Left ventricle myocardium inferior (tissue), 1 donor: ENCODE measurements at regions not wholly inside any gene's neighbourhood (a gene's known extent, or its start where the extent isn't known, plus 50 kb on each side); places are given as distances from the start of the nearest gene placed in this dataset.

ENCODE experiments used
- DNase-seq: peaks from one replicate; pipeline ENCODE4 v3.0.0-alpha.2; 2020
- H3K27ac ChIP-seq: fragments of 200-600 bp; replicated peaks from 2 replicates; pipeline ENCODE4 v1.8.0; 2021
- H3K27me3 ChIP-seq: fragments of 200-600 bp; 2 replicates; pipeline ENCODE4 v1.8.0; 2021; ENCODE audit warnings: low read depth
- H3K36me3 ChIP-seq: fragments of 200-600 bp; 2 replicates; pipeline ENCODE4 v1.8.0; 2021
- H3K4me1 ChIP-seq: fragments of 200-600 bp; 2 replicates; pipeline ENCODE4 v1.8.0; 2021
- H3K4me3 ChIP-seq: fragments of 200-600 bp; 2 replicates; pipeline ENCODE4 v1.8.0; 2021; ENCODE audit warnings: mild to moderate bottlenecking, moderate library complexity
- H3K9me3 ChIP-seq: fragments of 200-600 bp; replicated peaks from 2 replicates; pipeline ENCODE4 v1.8.0; 2021
- intact Hi-C: fragments of 100-400 bp; cut with micrococcal nuclease; formaldehyde crosslinking; loops from one replicate; pipeline ENCODE4 v1.11.0; 2022
- TF ChIP-seq, protein P1 (sequence below): fragments of 200-600 bp; IDR thresholded peaks from 2 replicates; pipeline ENCODE4 v1.8.0; 2021; ENCODE audit warnings: antibody characterized with exemption, mild to moderate bottlenecking, borderline replicate concordance
- donor health status: DM: no; HTN: yes; CAD: no; lungs with severe emphysema.

DNA sequence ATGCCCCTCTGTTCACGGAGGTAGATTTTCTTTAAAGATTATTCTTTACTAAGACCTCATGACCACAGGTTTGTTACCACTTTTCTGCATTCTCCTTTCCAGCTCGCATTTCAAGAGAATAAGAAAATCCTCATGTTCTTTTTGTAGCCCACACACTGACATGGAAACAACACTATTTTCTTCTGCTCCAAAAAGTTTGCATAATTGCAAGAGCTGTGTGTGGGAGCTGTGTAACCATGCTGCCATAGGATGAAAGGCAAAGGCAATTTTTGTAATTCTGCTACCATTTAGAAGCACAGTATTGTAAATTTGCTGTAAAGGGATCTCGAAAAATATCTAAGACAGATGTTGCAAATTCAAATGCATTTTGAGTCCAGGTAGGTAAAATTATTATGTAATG, 302.4 kb upstream of the EMCN start:
- Histone ChIP-seq H3K27me3 (no peaks in the 10 kb centered on the region), H3K27ac (no peak overlapping the region), H3K4me1 (no peaks in the 10 kb centered on the region), H3K4me3 (no peak overlapping the region), H3K36me3 (no peaks in the 10 kb centered on the region), H3K9me3 (no peaks in the 10 kb centered on the region)
- TF ChIP-seq, protein P1, sequence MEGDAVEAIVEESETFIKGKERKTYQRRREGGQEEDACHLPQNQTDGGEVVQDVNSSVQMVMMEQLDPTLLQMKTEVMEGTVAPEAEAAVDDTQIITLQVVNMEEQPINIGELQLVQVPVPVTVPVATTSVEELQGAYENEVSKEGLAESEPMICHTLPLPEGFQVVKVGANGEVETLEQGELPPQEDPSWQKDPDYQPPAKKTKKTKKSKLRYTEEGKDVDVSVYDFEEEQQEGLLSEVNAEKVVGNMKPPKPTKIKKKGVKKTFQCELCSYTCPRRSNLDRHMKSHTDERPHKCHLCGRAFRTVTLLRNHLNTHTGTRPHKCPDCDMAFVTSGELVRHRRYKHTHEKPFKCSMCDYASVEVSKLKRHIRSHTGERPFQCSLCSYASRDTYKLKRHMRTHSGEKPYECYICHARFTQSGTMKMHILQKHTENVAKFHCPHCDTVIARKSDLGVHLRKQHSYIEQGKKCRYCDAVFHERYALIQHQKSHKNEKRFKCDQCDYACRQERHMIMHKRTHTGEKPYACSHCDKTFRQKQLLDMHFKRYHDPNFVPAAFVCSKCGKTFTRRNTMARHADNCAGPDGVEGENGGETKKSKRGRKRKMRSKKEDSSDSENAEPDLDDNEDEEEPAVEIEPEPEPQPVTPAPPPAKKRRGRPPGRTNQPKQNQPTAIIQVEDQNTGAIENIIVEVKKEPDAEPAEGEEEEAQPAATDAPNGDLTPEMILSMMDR = no peak
- intact Hi-C loops = no loop called here
- DNase-seq = no peak

DNA sequence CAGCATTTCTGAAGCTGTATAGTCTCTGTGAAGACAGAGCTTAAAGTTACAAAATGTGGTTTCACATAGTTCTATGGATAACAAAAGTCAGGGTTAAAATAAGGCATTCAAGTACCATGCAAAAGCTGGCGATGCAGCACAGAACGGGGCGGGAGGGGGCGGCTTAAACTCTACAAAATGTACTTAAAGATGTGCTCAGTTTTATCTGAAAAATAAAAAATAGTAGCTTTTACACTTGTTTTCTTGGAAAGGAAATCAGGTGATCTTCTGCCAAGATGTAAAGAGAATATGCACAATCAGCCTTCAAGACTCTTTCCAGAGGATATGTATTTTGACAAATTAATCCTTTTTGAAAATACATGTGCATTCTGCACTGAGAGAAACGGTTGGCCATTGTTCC, 301.7 kb upstream of the EMCN start:
- Histone ChIP-seq H3K4me3 (no peak overlapping the region), H3K36me3 (no peaks in the 10 kb centered on the region), H3K4me1 (no peaks in the 10 kb centered on the region), H3K9me3 (no peaks in the 10 kb centered on the region), H3K27me3 (no peaks in the 10 kb centered on the region), H3K27ac (no peak overlapping the region)
- TF ChIP-seq, protein P1 = no peak
- intact Hi-C loops = no loop called here
- no peak for DNase-seq

DNA sequence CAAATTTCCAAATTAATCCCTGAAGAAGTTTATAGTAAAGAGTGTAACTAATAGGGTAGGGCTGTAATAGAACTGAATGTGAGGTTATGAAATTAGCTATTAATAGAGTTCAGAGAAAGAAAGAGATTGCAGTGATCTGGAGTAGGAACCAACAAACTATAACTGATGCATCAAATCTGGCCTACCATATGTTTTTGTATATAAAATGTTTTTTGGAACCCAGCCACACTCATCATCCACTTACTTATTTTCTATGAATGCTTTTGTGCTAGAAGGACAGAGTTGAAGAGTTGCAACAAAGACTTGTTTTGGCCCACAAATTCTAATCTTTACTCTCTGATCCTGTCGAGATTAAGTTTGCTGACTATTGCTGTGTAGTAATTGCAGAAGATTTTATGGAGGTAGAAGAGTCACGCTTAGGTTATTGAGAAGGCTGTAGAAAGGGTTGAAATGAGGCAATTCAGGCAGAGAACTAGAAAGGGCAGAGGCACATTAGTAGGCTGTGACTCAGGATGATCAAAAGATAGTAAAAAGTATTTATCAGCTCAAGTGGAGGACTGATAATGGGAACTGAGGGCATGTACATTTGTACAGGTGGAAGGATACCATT, 298.7 kb upstream of the EMCN start:
- Histone ChIP-seq H3K4me3 (no peak overlapping the region), H3K36me3 (no peaks in the 10 kb centered on the region), H3K9me3 (no peaks in the 10 kb centered on the region), H3K4me1 (no peaks in the 10 kb centered on the region), H3K27me3 (no peaks in the 10 kb centered on the region), H3K27ac (no peak overlapping the region)
- intact Hi-C loops = no loop called here
- no peak for DNase-seq
- TF ChIP-seq, protein P1 = no peak

DNA sequence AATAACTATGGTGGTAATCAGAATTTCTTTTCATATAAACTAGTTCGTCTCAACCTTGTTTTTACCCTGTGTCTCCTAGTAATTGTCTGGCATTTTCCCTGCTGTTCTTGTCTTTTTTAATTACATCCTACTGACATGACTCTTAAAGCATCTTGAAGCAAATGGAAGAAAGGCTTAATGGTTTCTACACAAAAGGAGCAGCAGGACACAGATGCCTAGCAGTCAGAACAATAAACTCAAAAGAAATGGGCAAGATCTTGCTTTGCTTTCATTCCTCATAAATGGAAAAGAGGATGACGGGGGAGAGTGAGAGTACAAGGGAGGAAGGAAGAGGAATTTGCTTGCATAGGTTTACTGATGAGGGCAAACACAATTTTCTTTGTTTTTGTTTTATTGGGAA, 293.2 kb upstream of the EMCN start:
- Histone ChIP-seq H3K36me3 (no peaks in the 10 kb centered on the region), H3K9me3 (no peaks in the 10 kb centered on the region), H3K4me3 (no peak overlapping the region), H3K27ac (no peak overlapping the region), H3K27me3 (no peaks in the 10 kb centered on the region), H3K4me1 (no peaks in the 10 kb centered on the region)
- TF ChIP-seq, protein P1 = no peak
- no peak for DNase-seq
- intact Hi-C loops = no loop called here

DNA sequence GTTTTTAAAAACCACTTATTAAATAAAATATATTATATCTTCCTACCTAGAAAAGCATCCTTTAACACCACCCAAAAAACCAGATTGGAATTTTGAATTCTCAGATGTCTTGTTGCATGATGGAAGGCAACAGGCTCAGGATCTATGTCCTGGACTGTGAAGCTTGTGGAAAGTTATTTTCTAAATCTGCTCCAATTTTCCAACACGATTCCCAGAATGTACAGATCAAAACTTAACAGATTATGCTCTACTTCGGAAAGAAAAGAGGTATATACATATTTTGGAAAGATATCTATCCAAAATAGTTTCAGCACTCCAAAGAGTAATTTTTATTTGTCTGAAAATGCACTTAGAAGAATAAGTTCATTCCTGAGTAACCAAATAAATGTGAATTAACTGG, 291.7 kb upstream of the EMCN start:
- Histone ChIP-seq H3K4me1 (no peaks in the 10 kb centered on the region), H3K36me3 (no peaks in the 10 kb centered on the region), H3K4me3 (no peak overlapping the region), H3K27me3 (no peaks in the 10 kb centered on the region), H3K9me3 (no peaks in the 10 kb centered on the region), H3K27ac (no peak overlapping the region)
- no peak for DNase-seq
- TF ChIP-seq, protein P1 = no peak
- intact Hi-C loops = no loop called here

DNA sequence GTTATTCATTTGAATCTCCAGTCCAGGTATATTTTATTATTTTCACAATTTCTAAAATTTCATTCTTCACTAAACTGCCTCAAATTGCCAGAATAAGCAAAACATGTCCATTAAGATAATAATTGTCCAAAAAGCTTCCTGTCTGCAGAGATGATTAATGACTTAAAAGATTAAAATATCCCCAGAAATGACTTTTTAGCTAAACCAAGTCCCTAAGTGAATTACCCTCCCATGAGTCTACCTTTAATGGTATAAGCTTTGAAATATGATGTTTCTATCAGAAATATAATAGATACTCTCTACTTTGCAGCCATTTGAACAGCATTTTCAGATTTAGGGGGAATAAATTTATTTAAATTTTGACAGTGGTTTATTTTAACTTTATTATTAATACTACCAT, 289.2 kb upstream of the EMCN start:
- Histone ChIP-seq H3K4me3 (no peak overlapping the region), H3K27ac (no peak overlapping the region), H3K4me1 (no peaks in the 10 kb centered on the region), H3K27me3 (no peaks in the 10 kb centered on the region), H3K36me3 (no peaks in the 10 kb centered on the region), H3K9me3 (peaks cover 5% of the 10 kb centered on the region)
- intact Hi-C loops = no loop called here
- TF ChIP-seq, protein P1 = no peak
- DNase-seq = no peak
